ENCODE measurements at regions not wholly inside any gene's neighbourhood (a gene's known extent, or its start where the extent isn't known, plus 50 kb on each side); places are given as distances from the start of the nearest gene placed in this dataset.
"Not testable (repeated sequence)": the region's sequence is repeated elsewhere in the genome, so short reads cannot be mapped to it uniquely, and the experiment has no call there.

DNA sequence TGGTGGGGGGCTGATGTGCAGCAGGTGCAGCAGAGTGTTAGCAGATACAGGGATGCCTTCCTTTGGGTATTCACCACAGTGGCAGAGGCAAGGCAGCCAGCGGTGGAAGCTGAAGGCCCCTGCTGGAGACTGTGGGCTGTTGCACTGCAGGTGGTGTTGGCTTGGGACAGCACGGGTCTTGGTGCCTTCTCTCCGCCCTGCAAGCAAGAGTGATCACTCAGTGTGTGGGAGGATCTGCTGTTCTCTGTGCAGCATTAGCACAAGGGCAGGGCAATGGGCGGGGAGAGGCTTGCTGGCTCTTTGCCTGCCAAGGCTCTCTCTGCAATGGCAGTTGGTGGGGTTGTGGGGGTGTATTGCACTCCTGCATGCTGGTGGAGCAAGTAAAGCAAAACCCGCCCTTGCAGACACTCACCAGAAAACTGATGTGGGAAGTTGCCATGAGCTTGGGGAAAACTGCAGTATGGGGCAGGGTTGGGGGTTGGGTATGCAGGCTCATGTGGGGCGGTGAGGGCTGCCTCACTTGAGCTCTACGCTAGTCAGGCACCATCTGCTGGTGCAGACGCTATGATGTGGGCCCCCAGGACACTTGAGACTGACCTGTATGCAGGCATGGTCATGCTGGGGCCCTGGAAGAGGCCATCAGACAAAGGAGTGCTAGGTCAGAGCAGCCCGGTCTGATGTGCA, 820.8 kb upstream of the GRIA3 start:
- no peak for TF ChIP-seq CTCF (IDR thresholded peaks at IDR 0.05; ENCODE audit: control extremely low read depth, extremely low read depth, low read depth, missing control alignments)

DNA sequence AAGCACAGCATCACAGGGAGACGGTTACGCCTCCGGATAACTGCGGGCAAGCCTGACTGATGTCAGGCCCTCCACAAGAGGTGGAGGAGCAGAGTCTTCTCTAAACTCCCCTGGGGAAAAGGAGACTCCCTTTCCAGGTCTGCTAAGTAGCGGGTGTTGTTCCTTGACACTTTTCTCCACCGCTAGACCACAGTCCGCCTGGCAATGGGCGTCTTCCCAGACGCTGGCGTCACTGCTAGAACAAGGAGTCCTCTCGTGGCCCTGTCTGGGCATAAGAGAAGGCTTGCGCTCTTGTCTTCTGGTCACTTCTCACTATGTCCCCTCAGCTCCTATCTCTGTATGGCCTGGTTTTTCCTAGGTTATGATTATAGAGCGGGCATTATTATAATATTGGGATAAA, 808.5 kb upstream of the GRIA3 start:
- POLR2A ChIA-PET; DNase-seq (ENCODE audit: extremely low spot score); CTCF ChIA-PET: not testable (repeated sequence)

More for the DNA sequence above, 820.8 kb upstream of the GRIA3 start:
- ChIA-PET CTCF (no interaction called here), POLR2A (no interaction called here)
- DNase-seq (ENCODE audit: extremely low spot score) = no peak

- CTCF ChIA-PET = no interaction called here
- POLR2A ChIA-PET = no interaction called here
- no peak for DNase-seq (ENCODE audit: extremely low spot score)
- TF ChIP-seq CTCF (IDR thresholded peaks at IDR 0.05; ENCODE audit: control extremely low read depth, extremely low read depth, low read depth, missing control alignments) = no peak
Measured at GRCh38 chrX:122389005-122389404, 795.1 kb upstream of the GRIA3 start.

DNA sequence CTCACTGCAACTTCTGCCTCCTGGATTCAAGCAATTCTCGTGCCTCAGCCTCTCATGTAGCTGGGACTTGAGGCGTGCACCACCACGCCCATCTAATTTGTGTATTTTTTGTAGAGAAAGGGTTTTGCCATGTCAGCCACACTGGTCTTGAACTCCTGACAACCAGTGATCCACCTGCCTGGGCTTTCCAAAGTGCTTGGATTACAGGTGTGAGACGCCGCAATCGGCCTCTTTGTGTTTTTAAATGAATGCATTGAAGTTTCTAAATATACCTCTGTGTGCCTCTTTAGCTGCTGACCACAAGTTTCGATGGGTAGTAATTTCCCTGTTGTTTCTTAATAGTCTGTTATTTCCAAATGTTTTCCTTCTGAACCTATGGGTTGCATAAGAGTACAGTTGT, 765.3 kb upstream of the GRIA3 start:
- ChIA-PET CTCF (no interaction called here), POLR2A (no interaction called here)
- DNase-seq (ENCODE audit: extremely low spot score) = no peak
- no peak for TF ChIP-seq CTCF (IDR thresholded peaks at IDR 0.05; ENCODE audit: control extremely low read depth, extremely low read depth, low read depth, missing control alignments)

GRCh38 chrX:122421434-122422121, 762.5 kb upstream of the GRIA3 start:
- ChIA-PET POLR2A (no interaction called here), CTCF (no interaction called here)
- DNase-seq (ENCODE audit: extremely low spot score) = no peak
- TF ChIP-seq CTCF (IDR thresholded peaks at IDR 0.05; ENCODE audit: control extremely low read depth, extremely low read depth, low read depth, missing control alignments) = no peak

- no peak for DNase-seq (ENCODE audit: extremely low spot score)
- CTCF ChIA-PET = no interaction called here
- POLR2A ChIA-PET = no interaction called here
- no peak for TF ChIP-seq CTCF (IDR thresholded peaks at IDR 0.05; ENCODE audit: control extremely low read depth, extremely low read depth, low read depth, missing control alignments)
Measured at GRCh38 chrX:122422547-122422946, 761.5 kb upstream of the GRIA3 start.

DNA sequence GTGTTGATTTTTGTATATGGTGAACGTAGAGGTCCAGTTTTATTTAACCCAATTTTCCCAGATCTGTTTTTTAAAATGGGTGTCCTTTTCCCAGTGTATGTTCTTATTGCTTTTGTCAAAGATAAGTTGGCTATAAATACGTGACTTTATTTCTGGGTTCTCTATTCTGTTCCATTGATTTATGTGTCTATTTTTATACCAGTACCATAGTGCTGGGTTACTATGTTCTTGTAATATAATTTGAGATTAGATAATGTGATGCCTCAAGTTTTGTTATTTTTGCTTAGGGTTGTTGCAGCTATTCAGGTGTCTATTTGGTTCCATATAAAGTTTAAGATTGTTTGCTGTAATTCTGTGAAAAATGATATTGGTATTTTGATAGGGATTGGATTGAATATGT, 749.1 kb upstream of the GRIA3 start:
- no peak for TF ChIP-seq CTCF (IDR thresholded peaks at IDR 0.05; ENCODE audit: control extremely low read depth, extremely low read depth, low read depth, missing control alignments)
- ChIA-PET POLR2A (no interaction called here), CTCF (no interaction called here)
- no peak for DNase-seq (ENCODE audit: extremely low spot score)
